ENCODE measurements at regions not wholly inside any gene's neighbourhood (a gene's known extent, or its start where the extent isn't known, plus 50 kb on each side); places are given as distances from the start of the nearest gene placed in this dataset.

- WGBS, 2 donors = 75 to 81% methylated on average over 4 of the region's 4 CpGs
- Histone ChIP-seq H3K27ac (ENCODE audit: low read depth in 1 of 2, low read length in 1 of 2) (no peak overlapping the region), H3K4me3 (no peak overlapping the region), H3K4me1 (ENCODE audit: control insufficient read depth in 5 of 5, insufficient read depth in 5 of 5, low read length in 5 of 5) (peaks cover 0 to 5% (median 0%) of the 10 kb centered on the region in 5 donors), H3K36me3 (ENCODE audit: control insufficient read depth in 4 of 4, insufficient read depth in 4 of 4, low read length in 4 of 4) (no peaks in the 10 kb centered on the region), H3K9me3 (ENCODE audit: control insufficient read depth in 4 of 4, insufficient read depth in 3 of 4, low read length in 3 of 4) (peaks cover 0 to 6% (median 0%) of the 10 kb centered on the region in 4 donors), H3K9ac (ENCODE audit: insufficient read depth in 1 of 2, low read length in 2 of 2) (no peak overlapping the region), H3K27me3 (ENCODE audit: control insufficient read depth in 3 of 3, insufficient read depth in 3 of 3, low read length in 2 of 3) (no peaks in the 10 kb centered on the region)
- DNase-seq = peak in 1 of 3 donors; percentile 39
- no peak for TF ChIP-seq CTCF (IDR thresholded peaks at IDR 0.05; ENCODE audit: control extremely low read depth, extremely low read depth)
- ATAC-seq (ENCODE audit: insufficient read depth, low FRiP score) = no peak
Observed at GRCh38 chr4:57371671-57372070, 261.5 kb upstream of the IGFBP7 start.

DNA sequence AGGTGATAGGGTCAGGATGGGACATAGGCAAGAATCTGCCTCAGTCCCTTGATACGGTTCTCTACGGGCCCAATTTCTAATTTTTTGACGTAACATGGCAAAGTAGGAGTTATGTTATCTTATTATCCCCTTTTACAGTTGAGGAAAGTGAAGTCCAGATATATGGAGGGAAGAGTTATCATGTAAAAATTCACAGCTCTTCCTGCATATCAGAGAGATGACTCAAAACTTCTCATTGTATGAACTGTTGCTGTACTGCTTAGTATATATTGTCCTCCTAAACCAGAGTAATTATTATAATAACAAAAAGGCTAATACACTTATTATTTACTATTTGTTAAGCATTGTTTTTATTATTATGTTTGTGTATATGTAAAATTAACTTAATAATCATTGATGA lies 260.5 kb upstream of the IGFBP7 start:
- no peak overlapping the region for H3K27ac ChIP-seq (ENCODE audit: low read depth in 1 of 2, low read length in 1 of 2)
- TF ChIP-seq CTCF (IDR thresholded peaks at IDR 0.05; ENCODE audit: control extremely low read depth, extremely low read depth) = no peak
- H3K9me3 ChIP-seq (ENCODE audit: control insufficient read depth in 4 of 4, insufficient read depth in 3 of 4, low read length in 3 of 4) = peaks cover 0 to 3% (median 0%) of the 10 kb centered on the region in 4 donors
- no peak overlapping the region for H3K9ac ChIP-seq (ENCODE audit: insufficient read depth in 1 of 2, low read length in 2 of 2)
- DNase-seq (no peak), ATAC-seq (ENCODE audit: insufficient read depth, low FRiP score) (no peak)
- H3K4me1 ChIP-seq (ENCODE audit: control insufficient read depth in 5 of 5, insufficient read depth in 5 of 5, low read length in 5 of 5) = peaks cover 0 to 5% (median 0%) of the 10 kb centered on the region in 5 donors
- no peaks in the 10 kb centered on the region for H3K36me3 ChIP-seq (ENCODE audit: control insufficient read depth in 4 of 4, insufficient read depth in 4 of 4, low read length in 4 of 4)
- no peaks in the 10 kb centered on the region for H3K27me3 ChIP-seq (ENCODE audit: control insufficient read depth in 3 of 3, insufficient read depth in 3 of 3, low read length in 2 of 3)
- 82 to 85% methylated on average over 3 of the region's 3 CpGs for whole genome bisulfite sequencing, 2 donors
- no peak overlapping the region for H3K4me3 ChIP-seq

GRCh38 chr4:57369446-57369845 lies 259.3 kb upstream of the IGFBP7 start:
- no peaks in the 10 kb centered on the region for H3K36me3 ChIP-seq (ENCODE audit: control insufficient read depth in 4 of 4, insufficient read depth in 4 of 4, low read length in 4 of 4)

More at GRCh38 chr4:57369446-57369845, 259.3 kb upstream of the IGFBP7 start:
- H3K9me3 ChIP-seq (ENCODE audit: control insufficient read depth in 4 of 4, insufficient read depth in 3 of 4, low read length in 3 of 4) = no peaks in the 10 kb centered on the region
- no peak for ATAC-seq (ENCODE audit: insufficient read depth, low FRiP score)
- no peak overlapping the region for H3K9ac ChIP-seq (ENCODE audit: insufficient read depth in 1 of 2, low read length in 2 of 2)
- H3K4me3 ChIP-seq = no peak overlapping the region
- H3K27me3 ChIP-seq (ENCODE audit: control insufficient read depth in 3 of 3, insufficient read depth in 3 of 3, low read length in 2 of 3) = no peaks in the 10 kb centered on the region
- no peak overlapping the region for H3K27ac ChIP-seq (ENCODE audit: low read depth in 1 of 2, low read length in 1 of 2)
- peaks cover 0 to 5% (median 0%) of the 10 kb centered on the region in 5 donors for H3K4me1 ChIP-seq (ENCODE audit: control insufficient read depth in 5 of 5, insufficient read depth in 5 of 5, low read length in 5 of 5)
- no peak for TF ChIP-seq CTCF (IDR thresholded peaks at IDR 0.05; ENCODE audit: control extremely low read depth, extremely low read depth)
- no peak for DNase-seq
- 72 to 78% methylated on average over 1 of the region's 1 CpG for WGBS, 2 donors
